Karpas-422 (cell line): ENCODE measurements at regions not wholly inside any gene's neighbourhood (a gene's known extent, or its start where the extent isn't known, plus 50 kb on each side); places are given as distances from the start of the nearest gene placed in this dataset.

ENCODE experiments used
- DNase-seq: peaks from one replicate; pipeline ENCODE4 v3.0.0-alpha.2; 2015
- H2AFZ ChIP-seq: fragments of 200-600 bp; sonication (generic); 2 replicates; pipeline ENCODE4 v1.6.1; 2014; ENCODE audit warnings: antibody characterized with exemption, low read length, mixed read lengths
- H3K27ac ChIP-seq: fragments of 200-600 bp; sonication (generic); 2 replicates; pipeline ENCODE4 v1.5.1; 2014; ENCODE audit warnings: mild to moderate bottlenecking, low read length, moderate library complexity
- H3K27me3 ChIP-seq: fragments of 200-600 bp; sonication (generic); 2 replicates; pipeline ENCODE4 v1.6.1; 2014; ENCODE audit warnings: low read length, mixed read lengths
- H3K36me3 ChIP-seq: fragments of 200-600 bp; sonication (generic); 2 replicates; pipeline ENCODE4 v1.6.1; 2014; ENCODE audit warnings: low read length, mixed read lengths; ENCODE audit not compliant: insufficient read depth
- H3K4me1 ChIP-seq: fragments of 200-600 bp; sonication (generic); 2 replicates; pipeline ENCODE4 v1.6.1; 2014; ENCODE audit warnings: mild to moderate bottlenecking, low read length, mixed read lengths
- H3K4me2 ChIP-seq: fragments of 200-600 bp; sonication (generic); 2 replicates; pipeline ENCODE4 v1.6.1; 2014; ENCODE audit warnings: low read length, low read depth, mild to moderate bottlenecking; ENCODE audit not compliant: poor library complexity, severe bottlenecking
- H3K4me3 ChIP-seq: fragments of 200-600 bp; sonication (generic); 2 replicates; pipeline ENCODE4 v1.5.1; 2014; ENCODE audit warnings: mild to moderate bottlenecking, antibody characterized with exemption, low read length, mixed read lengths
- H3K79me2 ChIP-seq: fragments of 200-600 bp; sonication (generic); 2 replicates; pipeline ENCODE4 v1.6.1; 2014; ENCODE audit warnings: mild to moderate bottlenecking, low read length, mixed read lengths
- H3K9ac ChIP-seq: fragments of 200-600 bp; sonication (generic); 2 replicates; pipeline ENCODE4 v1.6.0; 2014; ENCODE audit warnings: low read length
- H3K9me2 ChIP-seq: fragments of 200-600 bp; sonication (generic), shearing (Covaris generic); replicated peaks from 2 replicates; pipeline ENCODE4 v1.6.0; 2014; ENCODE audit warnings: mild to moderate bottlenecking, low read length, moderate library complexity; ENCODE audit not compliant: insufficient read depth
- H3K9me3 ChIP-seq: fragments of 300-700, 200-600 bp; sonication (generic); 2 replicates; pipeline ENCODE4 v1.6.1; 2014; ENCODE audit warnings: low read length, mixed read lengths
- H4K20me1 ChIP-seq: fragments of 200-600 bp; sonication (generic); 2 replicates; pipeline ENCODE4 v1.6.1; 2014; ENCODE audit warnings: mild to moderate bottlenecking, antibody characterized with exemption, low read length, low read depth; ENCODE audit not compliant: insufficient read depth

GRCh38 chr3:128557531-128558280 lies 64.7 kb upstream of the GATA2 start:
- Histone ChIP-seq H4K20me1 (no peaks in the 10 kb centered on the region), H2AFZ (no peak overlapping the region), H3K9ac (no peak overlapping the region), H3K9me2 (no peaks in the 10 kb centered on the region), H3K4me1 (no peaks in the 10 kb centered on the region), H3K4me2 (no peak overlapping the region), H3K9me3 (no peaks in the 10 kb centered on the region), H3K27ac (no peak overlapping the region), H3K79me2 (no peaks in the 10 kb centered on the region), H3K4me3 (no peak overlapping the region), H3K36me3 (no peaks in the 10 kb centered on the region), H3K27me3 (no peaks in the 10 kb centered on the region)
- DNase-seq: no peak

GRCh38 chr3:128556907-128557306 lies 63.9 kb upstream of the GATA2 start:
- no peaks in the 10 kb centered on the region for H3K79me2 ChIP-seq
- no peaks in the 10 kb centered on the region for H3K36me3 ChIP-seq
- no peak overlapping the region for H3K27ac ChIP-seq
- H3K9me2 ChIP-seq: no peaks in the 10 kb centered on the region
- H4K20me1 ChIP-seq: no peaks in the 10 kb centered on the region
- no peak overlapping the region for H3K9ac ChIP-seq
- H3K27me3 ChIP-seq: no peaks in the 10 kb centered on the region
- H3K4me2 ChIP-seq: no peak overlapping the region
- H3K4me3 ChIP-seq: no peak overlapping the region
- no peak for DNase-seq
- H3K4me1 ChIP-seq: no peaks in the 10 kb centered on the region
- H3K9me3 ChIP-seq: no peaks in the 10 kb centered on the region
- no peak overlapping the region for H2AFZ ChIP-seq

- DNase-seq: no peak
- H3K79me2 ChIP-seq: no peaks in the 10 kb centered on the region
- H3K4me1 ChIP-seq: no peaks in the 10 kb centered on the region
- no peak overlapping the region for H3K27ac ChIP-seq
- no peak overlapping the region for H2AFZ ChIP-seq
- no peaks in the 10 kb centered on the region for H3K9me3 ChIP-seq
- H3K4me2 ChIP-seq: no peak overlapping the region
- H3K36me3 ChIP-seq: no peaks in the 10 kb centered on the region
- H3K27me3 ChIP-seq: no peaks in the 10 kb centered on the region
- H3K9me2 ChIP-seq: no peaks in the 10 kb centered on the region
- no peaks in the 10 kb centered on the region for H4K20me1 ChIP-seq
- H3K4me3 ChIP-seq: no peak overlapping the region
- no peak overlapping the region for H3K9ac ChIP-seq
Observed at GRCh38 chr3:128556384-128556783, 63.4 kb upstream of the GATA2 start.

GRCh38 chr3:128555841-128556240 lies 62.8 kb upstream of the GATA2 start:
- Histone ChIP-seq H3K4me1 (no peaks in the 10 kb centered on the region), H2AFZ (no peak overlapping the region), H3K79me2 (no peaks in the 10 kb centered on the region), H3K4me3 (no peak overlapping the region), H3K36me3 (no peaks in the 10 kb centered on the region), H3K27ac (no peak overlapping the region), H3K9me3 (no peaks in the 10 kb centered on the region), H3K9me2 (no peaks in the 10 kb centered on the region), H3K9ac (no peak overlapping the region), H3K27me3 (no peaks in the 10 kb centered on the region), H4K20me1 (no peaks in the 10 kb centered on the region), H3K4me2 (no peak overlapping the region)
- DNase-seq: no peak

GRCh38 chr3:128555098-128555825 lies 62.3 kb upstream of the GATA2 start:
- Histone ChIP-seq H2AFZ (no peak overlapping the region), H3K9ac (no peak overlapping the region), H3K27me3 (no peaks in the 10 kb centered on the region)

GRCh38 chr3:128554465-128555097 lies 61.6 kb upstream of the GATA2 start:
- H3K9ac ChIP-seq: no peak overlapping the region
- H3K4me2 ChIP-seq: no peak overlapping the region
- H3K79me2 ChIP-seq: no peaks in the 10 kb centered on the region
- no peaks in the 10 kb centered on the region for H3K4me1 ChIP-seq
- H3K27me3 ChIP-seq: no peaks in the 10 kb centered on the region
- H4K20me1 ChIP-seq: no peaks in the 10 kb centered on the region
- H2AFZ ChIP-seq: no peak overlapping the region
- no peaks in the 10 kb centered on the region for H3K36me3 ChIP-seq
- H3K27ac ChIP-seq: no peak overlapping the region
- H3K9me3 ChIP-seq: no peaks in the 10 kb centered on the region
- no peak for DNase-seq
- no peak overlapping the region for H3K4me3 ChIP-seq
- no peaks in the 10 kb centered on the region for H3K9me2 ChIP-seq

More at GRCh38 chr3:128555098-128555825, 62.3 kb upstream of the GATA2 start:
- H3K4me1 ChIP-seq: no peaks in the 10 kb centered on the region
- no peaks in the 10 kb centered on the region for H3K36me3 ChIP-seq
- no peaks in the 10 kb centered on the region for H3K79me2 ChIP-seq
- no peaks in the 10 kb centered on the region for H3K9me2 ChIP-seq
- H3K4me2 ChIP-seq: no peak overlapping the region
- DNase-seq: no peak
- H4K20me1 ChIP-seq: no peaks in the 10 kb centered on the region
- no peak overlapping the region for H3K27ac ChIP-seq
- H3K9me3 ChIP-seq: no peaks in the 10 kb centered on the region
- H3K4me3 ChIP-seq: no peak overlapping the region

GRCh38 chr3:128554100-128554464 lies 61.1 kb upstream of the GATA2 start:
- H3K4me1 ChIP-seq: no peaks in the 10 kb centered on the region
- no peaks in the 10 kb centered on the region for H3K9me2 ChIP-seq
- H3K36me3 ChIP-seq: no peaks in the 10 kb centered on the region
- H2AFZ ChIP-seq: no peak overlapping the region
- no peak overlapping the region for H3K4me3 ChIP-seq
- H3K9ac ChIP-seq: no peak overlapping the region
- no peaks in the 10 kb centered on the region for H4K20me1 ChIP-seq
- H3K27ac ChIP-seq: no peak overlapping the region
- no peaks in the 10 kb centered on the region for H3K27me3 ChIP-seq
- H3K9me3 ChIP-seq: no peaks in the 10 kb centered on the region
- no peak for DNase-seq
- H3K79me2 ChIP-seq: no peaks in the 10 kb centered on the region
- no peak overlapping the region for H3K4me2 ChIP-seq

- Histone ChIP-seq H3K27ac (no peak overlapping the region), H3K9me2 (no peaks in the 10 kb centered on the region), H3K79me2 (no peaks in the 10 kb centered on the region), H4K20me1 (no peaks in the 10 kb centered on the region), H3K9ac (no peak overlapping the region), H3K9me3 (no peaks in the 10 kb centered on the region), H3K27me3 (no peaks in the 10 kb centered on the region), H3K4me2 (no peak overlapping the region), H2AFZ (no peak overlapping the region), H3K4me3 (no peak overlapping the region), H3K36me3 (no peaks in the 10 kb centered on the region), H3K4me1 (no peaks in the 10 kb centered on the region)
- DNase-seq: no peak
Observed at GRCh38 chr3:128553560-128553959, 60.6 kb upstream of the GATA2 start.
